Activated B cell treated with CpG ODN at 0.5 μM for 24 hours (primary cell): ENCODE measurements at regions not wholly inside any gene's neighbourhood (a gene's known extent, or its start where the extent isn't known, plus 50 kb on each side); places are given as distances from the start of the nearest gene placed in this dataset.

Experiments used
- ATAC-seq: fragments of 200-7000 bp; cut with Tn5 transposase; one replicate; pipeline ENCODE4 v1.10.0; 2021; ENCODE audit warnings: low read depth, mild to moderate bottlenecking, moderate library complexity
- CTCF ChIA-PET: fragments of 350-600 bp; sonication (Branson Sonifier 250); formaldehyde crosslinking; loops from one replicate; lab custom pipeline; 2021; ENCODE audit warnings: antibody characterized with exemption; lab: Charles Lee
- POLR2A ChIA-PET: fragments of 350-600 bp; sonication (Branson Sonifier 250); formaldehyde crosslinking; loops from one replicate; lab custom pipeline; 2021; ENCODE audit warnings: antibody characterized with exemption; lab: Charles Lee
- DNase-seq: peaks from one replicate; pipeline ENCODE4 v3.0.0; 2022
- H3K27ac Mint-ChIP-seq: one replicate; pipeline ENCODE4 v1.8.0; 2020; ENCODE audit warnings: mixed read lengths
- H3K27me3 Mint-ChIP-seq: one replicate; pipeline ENCODE4 v1.8.0; 2021; ENCODE audit warnings: mixed read lengths
- H3K36me3 Mint-ChIP-seq: one replicate; pipeline ENCODE4 v1.8.0; 2021; ENCODE audit warnings: low read depth, mixed read lengths
- H3K4me1 Mint-ChIP-seq: one replicate; pipeline ENCODE4 v1.8.0; 2021; ENCODE audit warnings: mixed read lengths
- H3K4me3 Mint-ChIP-seq: one replicate; pipeline ENCODE4 v1.8.0; 2020; ENCODE audit warnings: mild to moderate bottlenecking, mixed read lengths
- H3K9me3 Mint-ChIP-seq: one replicate; pipeline ENCODE4 v1.8.0; 2020; ENCODE audit warnings: mixed read lengths
- intact Hi-C: fragments of 100-400 bp; cut with micrococcal nuclease; formaldehyde crosslinking; loops from one replicate; pipeline ENCODE4 v1.15.1; 2024
- TF ChIP-seq, protein P1 (sequence below): fragments of 200-600 bp; IDR thresholded peaks from one replicate; pipeline ENCODE4 v1.8.0; 2022; ENCODE audit warnings: antibody characterized with exemption, mild to moderate bottlenecking

DNA sequence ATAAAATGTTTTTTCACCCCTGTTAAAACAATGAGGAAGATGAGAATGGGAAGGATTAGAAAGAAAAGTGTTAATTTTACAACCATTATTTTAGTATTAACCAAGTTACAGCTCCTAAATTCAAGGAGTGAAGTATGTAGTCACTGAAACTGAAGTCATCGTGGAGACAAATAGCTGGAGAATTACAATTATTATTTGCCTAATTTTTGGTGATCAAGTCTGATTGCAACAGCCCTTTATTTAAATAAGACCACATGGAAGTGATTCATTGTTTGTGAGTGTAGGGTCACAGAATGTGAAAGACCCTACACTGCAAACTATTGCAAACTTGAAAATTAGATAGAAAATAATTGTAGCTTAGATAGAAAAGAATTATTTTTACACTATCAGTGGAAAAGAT, 292.4 kb downstream of the CENPW start:
- ChIA-PET CTCF (no interaction called here), POLR2A (no interaction called here)
- intact Hi-C loops = no loop called here
- Mint-ChIP-seq H3K4me1 (no peaks in the 10 kb centered on the region), H3K27ac (no peak overlapping the region), H3K9me3 (no peaks in the 10 kb centered on the region), H3K27me3 (no peaks in the 10 kb centered on the region), H3K36me3 (no peaks in the 10 kb centered on the region), H3K4me3 (no peak overlapping the region)
- no peak for ATAC-seq
- DNase-seq = no peak
- TF ChIP-seq, protein P1, sequence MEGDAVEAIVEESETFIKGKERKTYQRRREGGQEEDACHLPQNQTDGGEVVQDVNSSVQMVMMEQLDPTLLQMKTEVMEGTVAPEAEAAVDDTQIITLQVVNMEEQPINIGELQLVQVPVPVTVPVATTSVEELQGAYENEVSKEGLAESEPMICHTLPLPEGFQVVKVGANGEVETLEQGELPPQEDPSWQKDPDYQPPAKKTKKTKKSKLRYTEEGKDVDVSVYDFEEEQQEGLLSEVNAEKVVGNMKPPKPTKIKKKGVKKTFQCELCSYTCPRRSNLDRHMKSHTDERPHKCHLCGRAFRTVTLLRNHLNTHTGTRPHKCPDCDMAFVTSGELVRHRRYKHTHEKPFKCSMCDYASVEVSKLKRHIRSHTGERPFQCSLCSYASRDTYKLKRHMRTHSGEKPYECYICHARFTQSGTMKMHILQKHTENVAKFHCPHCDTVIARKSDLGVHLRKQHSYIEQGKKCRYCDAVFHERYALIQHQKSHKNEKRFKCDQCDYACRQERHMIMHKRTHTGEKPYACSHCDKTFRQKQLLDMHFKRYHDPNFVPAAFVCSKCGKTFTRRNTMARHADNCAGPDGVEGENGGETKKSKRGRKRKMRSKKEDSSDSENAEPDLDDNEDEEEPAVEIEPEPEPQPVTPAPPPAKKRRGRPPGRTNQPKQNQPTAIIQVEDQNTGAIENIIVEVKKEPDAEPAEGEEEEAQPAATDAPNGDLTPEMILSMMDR = no peak

DNA sequence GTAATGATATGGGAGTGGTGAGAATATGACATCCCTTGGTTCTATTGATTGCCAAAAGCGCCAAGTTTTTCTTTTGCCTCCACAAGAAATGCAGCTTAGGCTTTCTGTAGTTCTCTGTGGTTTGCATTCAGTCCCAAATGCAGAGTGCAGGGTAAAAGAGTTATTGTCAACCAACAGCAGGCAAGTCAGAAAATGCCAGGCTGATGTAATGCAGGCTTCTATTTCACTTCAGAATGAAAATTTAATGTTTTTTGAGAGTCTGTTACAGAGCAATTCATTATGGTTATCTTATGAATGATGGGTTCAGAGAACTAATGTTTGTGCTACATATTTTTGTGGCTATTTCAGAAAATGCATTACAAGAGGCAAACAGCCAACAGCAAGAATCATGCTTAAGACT, 293.5 kb downstream of the CENPW start:
- Mint-ChIP-seq H3K27me3 (no peaks in the 10 kb centered on the region), H3K36me3 (no peaks in the 10 kb centered on the region), H3K4me1 (no peaks in the 10 kb centered on the region), H3K27ac (no peak overlapping the region), H3K4me3 (no peak overlapping the region), H3K9me3 (no peaks in the 10 kb centered on the region)
- DNase-seq = no peak
- intact Hi-C loops = no loop called here
- ATAC-seq = no peak
- TF ChIP-seq, protein P1 = no peak
- POLR2A ChIA-PET = no interaction called here
- CTCF ChIA-PET = no interaction called here

DNA sequence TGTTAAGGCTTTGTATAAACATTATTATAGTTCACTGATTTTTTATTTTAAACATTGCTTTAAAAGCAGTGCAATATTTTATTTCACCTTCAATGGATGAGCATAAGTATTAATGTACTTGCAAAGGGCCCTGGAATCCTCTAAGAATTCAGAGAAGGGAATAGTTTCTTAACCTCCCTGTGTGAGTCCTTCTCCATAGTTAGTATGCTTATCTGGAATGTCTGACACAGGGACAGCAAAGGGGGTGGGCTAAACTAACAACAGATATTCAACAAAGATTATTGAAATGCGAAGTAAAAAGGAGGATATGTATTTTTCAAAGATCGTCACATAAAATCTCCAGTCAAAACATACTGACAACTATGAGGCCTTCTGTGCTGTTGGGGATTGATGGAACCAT, 300.4 kb downstream of the CENPW start:
- no peaks in the 10 kb centered on the region for H3K4me1 Mint-ChIP-seq
- no peak overlapping the region for H3K27ac Mint-ChIP-seq
- TF ChIP-seq, protein P1 = no peak
- no peaks in the 10 kb centered on the region for H3K9me3 Mint-ChIP-seq
- ChIA-PET POLR2A (no interaction called here), CTCF (no interaction called here)
- H3K4me3 Mint-ChIP-seq = no peak overlapping the region
- no peaks in the 10 kb centered on the region for H3K36me3 Mint-ChIP-seq
- DNase-seq = no peak
- intact Hi-C loops = no loop called here
- no peak for ATAC-seq
- no peaks in the 10 kb centered on the region for H3K27me3 Mint-ChIP-seq

DNA sequence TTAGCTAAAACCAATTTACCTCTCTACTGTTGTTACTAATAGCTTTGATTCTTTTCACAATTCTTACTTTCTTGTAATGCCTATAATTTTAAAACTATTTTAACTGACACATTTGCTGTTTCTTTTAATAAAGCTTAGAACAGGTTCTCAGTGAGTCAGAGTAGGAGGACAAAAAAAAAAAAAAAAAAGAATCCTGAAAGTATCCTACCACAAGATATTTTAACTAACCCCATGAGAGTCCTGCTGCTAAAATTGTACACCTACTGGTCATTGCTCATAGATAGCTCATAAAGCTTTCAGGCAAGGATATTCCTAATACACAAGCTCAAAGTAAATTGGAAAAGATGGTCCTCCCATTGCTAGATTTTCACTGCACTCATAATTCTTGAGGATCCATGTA, 301.0 kb downstream of the CENPW start:
- Mint-ChIP-seq H3K4me3 (no peak overlapping the region), H3K27me3 (no peaks in the 10 kb centered on the region), H3K4me1 (no peaks in the 10 kb centered on the region), H3K9me3 (no peaks in the 10 kb centered on the region), H3K36me3 (no peaks in the 10 kb centered on the region), H3K27ac (no peak overlapping the region)
- DNase-seq = no peak
- ATAC-seq = no peak
- intact Hi-C loops = no loop called here
- ChIA-PET CTCF (no interaction called here), POLR2A (no interaction called here)
- TF ChIP-seq, protein P1 = no peak

DNA sequence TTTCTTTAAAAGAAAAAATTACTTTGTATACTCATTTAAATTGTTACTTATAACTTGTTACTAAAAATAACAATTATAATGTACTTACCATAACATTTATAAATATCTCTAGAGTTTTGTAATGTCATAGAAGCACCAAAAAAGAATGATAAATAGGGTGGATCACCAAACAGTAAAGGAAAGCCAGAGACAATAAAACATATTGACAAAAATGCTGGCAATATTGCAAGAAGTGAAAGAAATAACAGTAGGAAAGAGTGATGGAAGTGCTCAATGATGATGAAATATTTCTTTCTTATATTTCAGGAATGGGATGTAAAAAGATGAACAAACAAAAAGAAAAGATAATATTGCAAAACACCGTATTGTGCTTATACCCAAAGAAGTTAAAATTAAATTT, 301.7 kb downstream of the CENPW start:
- DNase-seq (no peak), ATAC-seq (no peak)
- H3K27me3 Mint-ChIP-seq = no peaks in the 10 kb centered on the region
- no peak overlapping the region for H3K27ac Mint-ChIP-seq
- no peaks in the 10 kb centered on the region for H3K36me3 Mint-ChIP-seq
- ChIA-PET POLR2A (no interaction called here), CTCF (no interaction called here)
- intact Hi-C loops = no loop called here
- TF ChIP-seq, protein P1 = no peak
- H3K4me1 Mint-ChIP-seq = no peaks in the 10 kb centered on the region
- H3K4me3 Mint-ChIP-seq = no peak overlapping the region
- H3K9me3 Mint-ChIP-seq = no peaks in the 10 kb centered on the region
